Left cardiac atrium (tissue), 4 donors: ENCODE measurements at regions not wholly inside any gene's neighbourhood (a gene's known extent, or its start where the extent isn't known, plus 50 kb on each side); places are given as distances from the start of the nearest gene placed in this dataset.

Experiments used
- ATAC-seq, 2 donors: fragments of 200-7000 bp; cut with Tn5 transposase; one replicate each; pipeline ENCODE4 v1.9.1; 2020; ENCODE audit warnings: mild to moderate bottlenecking in 2 of 2, moderate library complexity in 2 of 2
- DNase-seq: peaks from one replicate; pipeline ENCODE4 v3.0.0-alpha.2; 2020
- intact Hi-C, 2 donors: fragments of 100-400 bp; cut with DNase I; formaldehyde crosslinking; loops; one replicate each; pipeline versions ENCODE4 v1.14.1 to v1.15.1; 2022 to 2023
- donor health status: DM: no; HTN: yes; CAD: no.
- donor health status: DM: no; HTN: yes; CAD: no; lungs with severe emphysema.
- donor health status: DM: yes; HTN: yes; CAD: no.
- donor health status: Dilated cardiomyopathy.

DNA sequence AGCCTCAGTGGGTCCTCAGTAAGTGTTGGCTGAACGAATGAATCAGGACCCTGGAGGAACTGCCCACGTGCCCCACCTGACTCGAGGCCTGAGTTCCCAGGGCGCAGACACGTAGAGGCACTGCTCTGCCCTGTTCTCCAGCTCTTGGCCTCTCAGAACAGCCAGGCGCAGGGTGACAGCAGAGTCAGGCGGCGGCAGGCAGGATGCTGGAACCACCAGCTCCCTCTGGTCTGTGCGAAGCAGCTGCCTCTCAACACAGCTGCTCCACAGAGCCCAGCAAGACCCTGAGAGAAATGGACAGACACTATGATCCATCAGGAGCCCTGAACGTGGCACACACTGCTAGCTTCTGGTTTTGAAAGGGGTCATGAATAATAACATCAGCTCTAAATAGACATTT lies 53.1 kb upstream of the BCO1 start:
- ATAC-seq = no peak
- intact Hi-C loops = no loop called here
- no peak for DNase-seq

DNA sequence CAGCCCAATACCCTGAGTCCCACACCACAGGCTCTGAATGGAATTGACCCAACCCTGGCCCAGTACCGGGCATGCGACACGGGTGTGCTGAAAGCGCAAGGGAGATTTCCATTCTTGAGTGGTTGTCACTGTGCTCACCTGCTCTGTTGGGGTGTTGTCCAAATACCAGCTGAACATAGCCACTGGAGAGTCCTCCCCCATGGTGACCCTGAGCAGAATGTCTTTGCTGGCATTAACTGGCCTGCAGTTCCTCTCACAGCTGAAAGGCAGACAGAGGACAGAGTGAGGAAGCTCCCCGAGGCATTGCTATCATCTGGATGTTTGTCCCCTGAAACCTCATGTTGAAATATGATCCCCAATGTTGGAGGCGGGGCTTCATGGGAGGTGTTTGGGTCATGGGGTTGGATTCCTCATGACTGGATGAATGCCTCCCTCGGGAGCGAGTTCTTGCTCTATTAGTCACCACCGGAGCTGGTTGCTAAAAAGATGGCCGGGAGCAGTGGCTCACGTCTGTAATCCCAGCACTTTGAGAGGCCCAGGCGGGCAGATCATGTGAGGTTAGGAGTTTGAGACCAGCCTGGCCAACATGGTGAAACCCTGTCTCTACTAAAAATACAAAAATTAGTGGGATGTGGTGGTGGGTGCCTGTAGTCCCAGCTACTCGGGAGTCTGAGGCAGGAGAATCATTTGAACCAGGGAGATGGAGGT lies 57.3 kb upstream of the BCO1 start:
- peak; percentile 88 for DNase-seq
- intact Hi-C loops = no loop called here
- ATAC-seq = peak; percentile 94 to 96

- ATAC-seq (no peak), DNase-seq (no peak)
- intact Hi-C loops = no loop called here
Observed at GRCh38 chr16:81180578-81180977, 57.9 kb upstream of the BCO1 start.

DNA sequence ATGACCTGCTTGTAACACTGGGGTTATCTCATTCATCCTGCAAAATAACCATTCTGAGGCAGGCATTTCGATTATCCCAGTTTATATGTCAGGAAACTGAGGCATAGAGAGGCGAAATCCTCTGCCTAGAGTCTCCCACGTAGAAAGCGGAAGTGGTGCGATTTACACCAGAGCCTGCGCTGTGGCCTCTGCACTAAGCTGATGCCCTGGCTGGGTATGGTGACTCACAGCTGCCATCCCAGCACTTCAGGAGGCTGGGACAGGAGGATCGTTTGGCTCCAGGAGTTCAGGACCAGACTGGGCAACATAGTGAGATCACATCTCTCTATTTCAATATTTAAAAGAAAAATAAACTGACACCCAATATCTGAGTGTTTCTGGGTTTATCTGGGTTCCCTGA lies 59.3 kb upstream of the BCO1 start:
- DNase-seq = no peak

DNA sequence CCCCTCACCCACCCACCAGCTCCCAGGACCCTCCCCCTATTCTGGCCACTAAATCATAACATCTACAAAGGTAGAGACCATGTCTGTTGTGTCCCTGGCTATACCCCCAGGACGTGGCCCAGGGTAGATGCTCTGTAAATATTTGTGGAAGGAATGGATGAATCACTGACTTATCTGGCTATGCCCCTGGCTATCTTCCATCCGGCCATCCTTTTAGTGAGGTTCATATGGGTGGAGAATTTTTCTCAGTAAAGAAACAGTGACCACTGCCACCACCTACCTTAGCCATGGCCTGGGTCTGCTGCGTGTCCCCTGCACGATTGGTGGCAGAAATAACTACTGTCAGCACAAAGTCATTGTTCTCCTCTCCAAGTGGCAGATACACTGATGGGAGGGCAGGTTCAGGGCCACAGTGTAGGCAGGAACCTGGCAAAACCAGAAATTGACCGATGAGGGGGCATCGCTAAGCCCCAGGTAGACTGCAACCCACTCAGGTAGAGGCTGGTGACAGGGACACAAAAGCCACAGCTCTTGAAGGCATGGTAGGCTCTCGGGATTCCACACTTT lies 63.1 kb upstream of the BCO1 start:
- DNase-seq = no peak
- intact Hi-C loops = no loop called here

More for the DNA sequence above, 59.3 kb upstream of the BCO1 start:
- no peak for ATAC-seq
- intact Hi-C loops = no loop called here

DNA sequence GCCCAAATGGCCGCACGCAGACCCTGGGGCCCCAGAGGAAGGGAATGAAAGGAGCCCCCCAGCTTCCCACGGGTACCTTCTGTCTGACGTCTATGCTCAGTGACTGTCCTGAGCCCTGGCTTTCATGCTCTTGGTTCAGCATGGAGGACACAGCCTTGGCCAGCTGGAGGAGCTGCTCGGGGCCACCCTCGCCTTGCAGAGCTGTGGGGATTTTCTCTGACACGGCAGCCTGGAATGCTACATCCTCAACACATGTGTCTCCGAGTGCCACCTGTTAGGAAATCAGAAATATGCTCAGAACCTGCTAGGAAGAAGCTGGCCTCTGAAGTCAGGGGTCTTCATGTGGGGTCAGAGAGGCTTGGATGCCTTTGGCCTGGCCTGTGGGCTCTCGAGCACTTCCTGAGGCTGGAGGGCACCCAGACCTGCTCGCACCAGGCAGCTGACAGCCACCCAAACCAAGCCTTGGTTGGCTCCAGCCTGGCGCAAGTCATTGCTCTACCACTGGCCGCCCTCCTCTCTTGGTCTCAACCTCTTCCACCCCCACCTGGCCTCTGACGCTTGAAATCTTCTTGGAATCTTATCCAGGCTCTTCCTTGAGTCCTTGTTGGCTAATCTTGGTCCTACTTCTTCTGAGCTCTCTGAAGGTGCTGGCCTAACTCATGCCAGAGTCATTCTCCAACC lies 63.7 kb upstream of the BCO1 start:
- ATAC-seq = no peak
- DNase-seq = no peak
- intact Hi-C loops = no loop called here

More for the DNA sequence above, 63.1 kb upstream of the BCO1 start:
- peak in 1 of 2 donors; percentile 52 for ATAC-seq

- ATAC-seq (no peak), DNase-seq (no peak)
- intact Hi-C loops = no loop called here
Observed at GRCh38 chr16:81172769-81173658, 65.5 kb upstream of the BCO1 start.

DNA sequence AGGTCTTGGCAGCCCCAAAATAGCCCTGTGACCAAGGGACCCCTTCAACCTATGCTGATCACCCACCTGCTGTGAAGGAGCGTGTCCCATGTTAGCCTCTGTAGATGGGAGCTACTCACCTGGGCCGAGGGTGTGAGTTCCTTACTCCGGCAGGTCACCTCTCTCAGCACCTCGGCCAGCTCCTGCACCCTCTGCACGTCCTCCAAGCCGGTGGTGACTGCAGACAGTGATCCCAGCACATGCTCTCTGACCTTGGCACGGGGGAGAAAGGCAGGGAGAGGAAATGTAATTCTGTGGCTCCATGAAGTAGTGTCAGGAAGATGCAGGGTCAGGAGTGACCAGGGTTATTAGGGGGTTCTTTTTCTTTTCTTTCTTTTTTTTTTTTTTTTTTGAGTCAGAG lies 67.7 kb upstream of the BCO1 start:
- intact Hi-C loops = no loop called here
- ATAC-seq = no peak
- DNase-seq = no peak

- intact Hi-C loops = loop anchor here in 1 of 2 donors (10.0 kb wide), 1 partner anchor 64 kb away; no protein-coding TSS in a partner anchor
- ATAC-seq (no peak), DNase-seq (no peak)
Observed at GRCh38 chr16:81168406-81168805, 70.1 kb upstream of the BCO1 start.

DNA sequence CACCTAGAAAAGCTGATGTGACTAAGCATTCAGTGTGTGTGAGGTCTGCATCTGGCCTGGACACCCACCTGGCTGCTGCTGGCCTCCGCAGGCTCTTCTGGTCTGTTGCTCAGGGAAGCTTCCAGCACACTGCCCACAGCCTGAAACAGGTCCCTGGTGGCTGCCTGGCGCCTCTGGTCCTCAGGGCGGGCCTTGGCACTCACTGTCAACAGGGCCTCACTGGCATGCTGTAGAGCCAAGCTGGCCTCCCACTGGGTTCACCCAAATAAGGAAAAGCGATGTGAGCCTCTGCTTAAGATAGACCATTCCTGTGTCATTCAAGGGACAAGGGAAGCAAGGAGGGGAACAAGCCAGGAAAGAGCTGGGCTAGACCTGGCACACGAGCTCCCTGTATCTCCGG lies 70.6 kb upstream of the BCO1 start:
- peak; percentile 79 to 88 for ATAC-seq
- no peak for DNase-seq
- intact Hi-C loops = loop anchor here in 1 of 2 donors (10.0 kb wide), 1 partner anchor 63 kb away; no protein-coding TSS in a partner anchor

DNA sequence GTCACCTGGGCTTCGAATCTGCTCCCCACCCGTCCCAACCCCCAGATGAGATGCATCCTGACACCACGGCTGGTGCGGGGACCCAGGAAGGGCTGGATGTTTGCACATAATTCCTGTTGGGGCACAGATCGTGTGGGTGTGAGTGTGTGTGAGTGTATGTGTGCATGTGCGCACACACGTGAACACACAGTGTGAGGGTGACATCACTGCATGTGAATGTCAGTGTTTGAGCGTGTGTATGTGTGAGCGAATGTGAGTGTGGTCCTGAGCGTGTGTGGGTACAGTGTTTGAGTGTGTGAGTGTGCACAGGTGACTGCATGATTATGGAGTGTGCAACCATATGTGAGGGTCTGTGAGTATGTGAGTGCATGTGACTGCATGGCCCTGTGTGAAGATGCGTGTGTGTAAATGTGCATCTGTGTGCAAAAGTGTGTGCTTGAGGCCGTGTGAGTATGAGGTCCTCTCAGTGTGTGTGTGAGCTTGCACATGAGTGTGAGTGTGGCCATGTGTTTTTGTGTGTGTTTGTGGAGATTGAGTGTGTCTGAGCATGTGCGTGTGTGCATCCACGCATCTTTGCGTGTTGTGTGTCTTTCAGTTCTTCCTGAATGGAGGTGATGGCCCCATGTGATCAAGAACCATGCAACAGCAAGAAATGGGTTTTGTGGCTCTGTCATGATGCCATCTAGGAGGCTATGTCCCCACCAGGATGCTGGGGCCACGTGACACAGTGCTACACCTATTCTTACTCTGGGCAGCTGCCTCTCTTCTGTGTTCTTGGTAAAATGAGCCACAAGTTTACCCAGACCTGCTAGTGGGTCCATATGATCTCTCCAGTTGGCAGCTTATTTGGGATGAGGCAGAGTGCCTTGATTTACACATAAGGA lies 70.5 kb upstream of the GCSH start:
- intact Hi-C loops = loop anchor here in 1 of 2 donors (10.0 kb wide), 1 partner anchor 62 kb away; no protein-coding TSS in a partner anchor
- no peak for DNase-seq
- no peak for ATAC-seq

- intact Hi-C loops = loop anchor here in 1 of 2 donors (10.0 kb wide), 1 partner anchor 61 kb away; no protein-coding TSS in a partner anchor
- DNase-seq (no peak), ATAC-seq (no peak)
Observed at GRCh38 chr16:81165411-81166097, 69.4 kb upstream of the GCSH start.

GRCh38 chr16:81164958-81165357 lies 68.8 kb upstream of the GCSH start:
- intact Hi-C loops = loop anchor here in 1 of 2 donors (10.0 kb wide), 1 partner anchor 60 kb away; no protein-coding TSS in a partner anchor
- ATAC-seq (no peak), DNase-seq (no peak)

DNA sequence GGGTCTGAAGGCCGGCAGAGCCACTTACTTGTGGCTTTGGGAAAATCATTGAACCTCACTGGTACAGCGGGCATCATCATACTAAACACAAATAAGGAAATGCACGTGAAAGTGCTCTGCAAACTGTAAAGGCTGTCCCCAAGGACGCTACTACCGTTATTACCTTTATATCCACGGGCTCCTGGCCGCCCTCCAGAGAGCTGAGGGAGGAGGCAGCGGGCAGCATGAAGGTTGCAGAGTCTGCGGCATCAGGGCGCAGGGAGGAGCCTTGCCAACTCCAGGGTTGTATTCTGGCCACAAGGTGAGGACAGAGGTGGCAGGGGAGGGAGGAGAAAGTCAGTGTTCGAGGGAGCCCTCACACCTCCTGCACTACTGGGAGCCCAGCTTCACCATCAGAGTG lies 68.3 kb upstream of the GCSH start:
- no peak for ATAC-seq
- intact Hi-C loops = loop anchor here in 1 of 2 donors (10.0 kb wide), 1 partner anchor 60 kb away; no protein-coding TSS in a partner anchor
- DNase-seq = no peak

- intact Hi-C loops = loop anchor here in 1 of 2 donors (10.0 kb wide), 1 partner anchor 59 kb away; no protein-coding TSS in a partner anchor
- DNase-seq (no peak), ATAC-seq (no peak)
Observed at GRCh38 chr16:81163671-81164070, 67.5 kb upstream of the GCSH start.

GRCh38 chr16:81158964-81159363 lies 62.8 kb upstream of the GCSH start:
- intact Hi-C loops = no loop called here
- ATAC-seq = no peak
- no peak for DNase-seq

DNA sequence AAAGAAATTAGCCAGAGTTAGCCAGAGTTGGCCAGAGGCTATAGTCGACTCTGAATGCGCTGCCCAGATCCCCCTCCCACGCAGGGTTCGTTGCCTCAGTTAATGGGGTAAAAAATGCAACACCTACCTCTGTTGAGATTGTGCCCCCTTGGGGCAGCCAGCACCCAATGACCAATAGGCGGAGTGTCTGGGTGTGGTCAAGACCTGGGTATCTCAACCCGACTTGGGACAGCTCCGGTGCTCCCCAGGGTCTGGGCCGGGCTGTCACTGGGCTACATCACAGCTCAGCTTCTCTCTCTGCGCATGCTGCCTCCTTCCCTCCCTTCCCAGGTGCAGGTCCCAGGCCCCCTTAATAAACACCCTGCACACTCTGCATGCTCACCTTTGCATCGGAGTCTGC lies 59.6 kb upstream of the GCSH start:
- intact Hi-C loops = no loop called here
- ATAC-seq (no peak), DNase-seq (no peak)
